SK-N-MC (cell line): ENCODE measurements at regions not wholly inside any gene's neighbourhood (a gene's known extent, or its start where the extent isn't known, plus 50 kb on each side); places are given as distances from the start of the nearest gene placed in this dataset.

Experiments used
- EZH2 ChIP-seq: fragments of 200-600 bp; sonication (generic); IDR thresholded peaks from one replicate; pipeline ENCODE4 v1.6.1; 2017; ENCODE audit warnings: antibody characterized with exemption
- POLR2AphosphoS5 ChIP-seq: IDR thresholded peaks from 2 replicates; pipeline ENCODE4 v1.6.1; 2012; ENCODE audit warnings: mild to moderate bottlenecking, low read depth, low read length, borderline replicate concordance

GRCh38 chr1:168437821-168438220, 106.0 kb downstream of the XCL2 start:
- TF ChIP-seq EZH2 (no peak), POLR2AphosphoS5 (no peak)
